ENCODE measurements at regions not wholly inside any gene's neighbourhood (a gene's known extent, or its start where the extent isn't known, plus 50 kb on each side); places are given as distances from the start of the nearest gene placed in this dataset.

DNA sequence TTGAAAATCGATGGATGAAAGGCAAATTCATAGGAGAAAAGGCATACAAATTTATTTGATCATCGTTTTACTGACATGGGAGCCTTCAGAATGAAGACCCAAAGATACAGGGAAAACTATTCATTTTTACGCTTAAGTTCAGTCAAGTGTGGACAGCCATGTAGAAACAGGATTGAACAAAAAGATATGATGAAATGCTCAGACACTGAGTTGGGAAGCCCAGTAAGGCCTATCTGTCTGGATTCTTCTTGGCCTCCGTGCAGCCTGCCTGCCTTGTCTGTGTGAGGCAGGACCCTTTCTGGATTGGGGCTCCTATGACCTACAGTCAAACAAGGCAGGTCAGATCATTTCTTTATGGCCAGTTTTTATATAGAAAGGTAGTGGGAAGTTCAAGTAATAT lies 203.8 kb upstream of the MYL2 start:
- TF ChIP-seq, protein P1, sequence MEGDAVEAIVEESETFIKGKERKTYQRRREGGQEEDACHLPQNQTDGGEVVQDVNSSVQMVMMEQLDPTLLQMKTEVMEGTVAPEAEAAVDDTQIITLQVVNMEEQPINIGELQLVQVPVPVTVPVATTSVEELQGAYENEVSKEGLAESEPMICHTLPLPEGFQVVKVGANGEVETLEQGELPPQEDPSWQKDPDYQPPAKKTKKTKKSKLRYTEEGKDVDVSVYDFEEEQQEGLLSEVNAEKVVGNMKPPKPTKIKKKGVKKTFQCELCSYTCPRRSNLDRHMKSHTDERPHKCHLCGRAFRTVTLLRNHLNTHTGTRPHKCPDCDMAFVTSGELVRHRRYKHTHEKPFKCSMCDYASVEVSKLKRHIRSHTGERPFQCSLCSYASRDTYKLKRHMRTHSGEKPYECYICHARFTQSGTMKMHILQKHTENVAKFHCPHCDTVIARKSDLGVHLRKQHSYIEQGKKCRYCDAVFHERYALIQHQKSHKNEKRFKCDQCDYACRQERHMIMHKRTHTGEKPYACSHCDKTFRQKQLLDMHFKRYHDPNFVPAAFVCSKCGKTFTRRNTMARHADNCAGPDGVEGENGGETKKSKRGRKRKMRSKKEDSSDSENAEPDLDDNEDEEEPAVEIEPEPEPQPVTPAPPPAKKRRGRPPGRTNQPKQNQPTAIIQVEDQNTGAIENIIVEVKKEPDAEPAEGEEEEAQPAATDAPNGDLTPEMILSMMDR (IDR thresholded peaks at IDR 0.05; ENCODE audit: low read depth, low read length, missing input control) = no peak
- TF ChIP-seq, protein P2, sequence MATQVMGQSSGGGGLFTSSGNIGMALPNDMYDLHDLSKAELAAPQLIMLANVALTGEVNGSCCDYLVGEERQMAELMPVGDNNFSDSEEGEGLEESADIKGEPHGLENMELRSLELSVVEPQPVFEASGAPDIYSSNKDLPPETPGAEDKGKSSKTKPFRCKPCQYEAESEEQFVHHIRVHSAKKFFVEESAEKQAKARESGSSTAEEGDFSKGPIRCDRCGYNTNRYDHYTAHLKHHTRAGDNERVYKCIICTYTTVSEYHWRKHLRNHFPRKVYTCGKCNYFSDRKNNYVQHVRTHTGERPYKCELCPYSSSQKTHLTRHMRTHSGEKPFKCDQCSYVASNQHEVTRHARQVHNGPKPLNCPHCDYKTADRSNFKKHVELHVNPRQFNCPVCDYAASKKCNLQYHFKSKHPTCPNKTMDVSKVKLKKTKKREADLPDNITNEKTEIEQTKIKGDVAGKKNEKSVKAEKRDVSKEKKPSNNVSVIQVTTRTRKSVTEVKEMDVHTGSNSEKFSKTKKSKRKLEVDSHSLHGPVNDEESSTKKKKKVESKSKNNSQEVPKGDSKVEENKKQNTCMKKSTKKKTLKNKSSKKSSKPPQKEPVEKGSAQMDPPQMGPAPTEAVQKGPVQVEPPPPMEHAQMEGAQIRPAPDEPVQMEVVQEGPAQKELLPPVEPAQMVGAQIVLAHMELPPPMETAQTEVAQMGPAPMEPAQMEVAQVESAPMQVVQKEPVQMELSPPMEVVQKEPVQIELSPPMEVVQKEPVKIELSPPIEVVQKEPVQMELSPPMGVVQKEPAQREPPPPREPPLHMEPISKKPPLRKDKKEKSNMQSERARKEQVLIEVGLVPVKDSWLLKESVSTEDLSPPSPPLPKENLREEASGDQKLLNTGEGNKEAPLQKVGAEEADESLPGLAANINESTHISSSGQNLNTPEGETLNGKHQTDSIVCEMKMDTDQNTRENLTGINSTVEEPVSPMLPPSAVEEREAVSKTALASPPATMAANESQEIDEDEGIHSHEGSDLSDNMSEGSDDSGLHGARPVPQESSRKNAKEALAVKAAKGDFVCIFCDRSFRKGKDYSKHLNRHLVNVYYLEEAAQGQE (IDR thresholded peaks at IDR 0.05) = no peak
- TF ChIP-seq RAD21 (IDR thresholded peaks at IDR 0.05) = no peak
- TF ChIP-seq, protein P3, sequence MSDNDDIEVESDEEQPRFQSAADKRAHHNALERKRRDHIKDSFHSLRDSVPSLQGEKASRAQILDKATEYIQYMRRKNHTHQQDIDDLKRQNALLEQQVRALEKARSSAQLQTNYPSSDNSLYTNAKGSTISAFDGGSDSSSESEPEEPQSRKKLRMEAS (IDR thresholded peaks at IDR 0.05) = no peak
- TF ChIP-seq, protein P4, sequence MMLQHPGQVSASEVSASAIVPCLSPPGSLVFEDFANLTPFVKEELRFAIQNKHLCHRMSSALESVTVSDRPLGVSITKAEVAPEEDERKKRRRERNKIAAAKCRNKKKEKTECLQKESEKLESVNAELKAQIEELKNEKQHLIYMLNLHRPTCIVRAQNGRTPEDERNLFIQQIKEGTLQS (IDR thresholded peaks at IDR 0.05) = no peak
- no peak for TF ChIP-seq EGR1 (IDR thresholded peaks at IDR 0.05; ENCODE audit: low read depth in 2 of 2)
- TF ChIP-seq GABPA (IDR thresholded peaks at IDR 0.05 in 1 of 2, conservative IDR thresholded peaks at IDR 0.05 in 1 of 2) = no peak
- TF ChIP-seq, protein P5, sequence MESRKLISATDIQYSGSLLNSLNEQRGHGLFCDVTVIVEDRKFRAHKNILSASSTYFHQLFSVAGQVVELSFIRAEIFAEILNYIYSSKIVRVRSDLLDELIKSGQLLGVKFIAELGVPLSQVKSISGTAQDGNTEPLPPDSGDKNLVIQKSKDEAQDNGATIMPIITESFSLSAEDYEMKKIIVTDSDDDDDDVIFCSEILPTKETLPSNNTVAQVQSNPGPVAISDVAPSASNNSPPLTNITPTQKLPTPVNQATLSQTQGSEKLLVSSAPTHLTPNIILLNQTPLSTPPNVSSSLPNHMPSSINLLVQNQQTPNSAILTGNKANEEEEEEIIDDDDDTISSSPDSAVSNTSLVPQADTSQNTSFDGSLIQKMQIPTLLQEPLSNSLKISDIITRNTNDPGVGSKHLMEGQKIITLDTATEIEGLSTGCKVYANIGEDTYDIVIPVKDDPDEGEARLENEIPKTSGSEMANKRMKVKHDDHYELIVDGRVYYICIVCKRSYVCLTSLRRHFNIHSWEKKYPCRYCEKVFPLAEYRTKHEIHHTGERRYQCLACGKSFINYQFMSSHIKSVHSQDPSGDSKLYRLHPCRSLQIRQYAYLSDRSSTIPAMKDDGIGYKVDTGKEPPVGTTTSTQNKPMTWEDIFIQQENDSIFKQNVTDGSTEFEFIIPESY (IDR thresholded peaks at IDR 0.05) = no peak
- no peak for TF ChIP-seq SP1 (IDR thresholded peaks at IDR 0.05)
- TF ChIP-seq HNF4A (conservative IDR thresholded peaks at IDR 0.05) = no peak
- no peak for TF ChIP-seq TAF1 (conservative IDR thresholded peaks at IDR 0.05)
- TF ChIP-seq HNF4G (IDR thresholded peaks at IDR 0.05) = no peak
- no peak for TF ChIP-seq RXRA (IDR thresholded peaks at IDR 0.05)
